Activated CD4-positive, alpha-beta memory T cell treated with anti-CD3 and anti-CD28 coated beads, Interleukin-2, amount 10 ng/mL, durations not matched to agents 7 days and 5 days (primary cell): ENCODE measurements at regions not wholly inside any gene's neighbourhood (a gene's known extent, or its start where the extent isn't known, plus 50 kb on each side); places are given as distances from the start of the nearest gene placed in this dataset.
A peak's percentile ranks its signal among the peaks of the same experiment; 100 is the strongest.

ENCODE experiments used
- CTCF ChIA-PET: fragments of 350-600 bp; sonication (Branson Sonifier 250); formaldehyde crosslinking; loops from one replicate; lab custom pipeline; 2021; ENCODE audit warnings: antibody characterized with exemption, inconsistent platforms; lab: Charles Lee
- POLR2A ChIA-PET: fragments of 350-600 bp; sonication (Branson Sonifier 250); formaldehyde crosslinking; loops from one replicate; lab custom pipeline; 2021; ENCODE audit warnings: antibody characterized with exemption; lab: Charles Lee
- DNase-seq: peaks from one replicate; pipeline ENCODE4 v3.0.0-alpha.2; 2020
- H3K27ac Mint-ChIP-seq: one replicate; pipeline ENCODE4 v1.8.0; 2021; ENCODE audit warnings: mild to moderate bottlenecking, mixed read lengths
- H3K27me3 Mint-ChIP-seq: one replicate; pipeline ENCODE4 v1.8.0; 2021; ENCODE audit warnings: mixed read lengths
- H3K36me3 Mint-ChIP-seq: one replicate; pipeline ENCODE4 v1.8.0; 2021; ENCODE audit warnings: low read depth, mixed read lengths
- H3K4me1 Mint-ChIP-seq: one replicate; pipeline ENCODE4 v1.8.0; 2021; ENCODE audit warnings: mixed read lengths
- H3K4me3 Mint-ChIP-seq: one replicate; pipeline ENCODE4 v1.8.0; 2021; ENCODE audit warnings: mild to moderate bottlenecking, mixed read lengths
- H3K9me3 Mint-ChIP-seq: one replicate; pipeline ENCODE4 v1.8.0; 2021; ENCODE audit warnings: mixed read lengths

DNA sequence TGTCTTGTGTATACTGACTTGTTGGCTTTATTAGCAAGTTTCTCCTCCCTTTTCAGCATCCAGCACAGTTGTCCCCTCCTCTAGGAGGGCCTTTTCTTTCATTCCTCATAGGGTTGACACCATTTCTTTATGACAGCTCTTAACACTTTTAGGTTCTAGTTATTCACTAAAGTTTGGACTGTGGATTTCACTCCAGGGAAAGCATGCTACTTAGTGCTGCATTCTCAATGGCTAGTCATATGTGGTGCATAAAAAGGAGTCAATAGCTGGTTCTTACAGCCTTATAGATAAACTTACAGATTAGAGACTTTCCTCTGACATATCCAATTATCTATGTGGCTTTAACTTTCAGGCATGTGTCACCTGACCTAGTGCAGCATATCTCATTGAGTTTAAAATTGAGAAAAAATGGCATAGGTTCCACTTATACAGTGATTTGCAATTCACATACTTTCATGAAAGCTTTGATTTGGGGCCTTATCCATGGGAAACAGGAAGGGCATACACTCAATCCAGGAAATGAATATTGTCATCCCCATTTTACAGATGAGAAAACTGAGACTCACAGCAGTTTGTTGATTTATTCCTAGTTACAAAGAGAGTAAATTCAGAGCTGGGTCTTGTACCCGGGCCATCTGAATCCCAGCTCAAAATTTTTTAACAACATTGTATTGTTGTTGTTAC is 289.7 kb downstream of the LPIN1 start:
- CTCF ChIA-PET, result interaction anchor here (0.6 kb wide), 1 partner anchor 406 kb away, joined by 3 read pairs; no protein-coding TSS in a partner anchor
- Mint-ChIP-seq H3K36me3 (no peaks in the 10 kb centered on the region), H3K9me3 (peaks cover 2% of the 10 kb centered on the region), H3K4me3 (no peak overlapping the region), H3K4me1 (no peaks in the 10 kb centered on the region), H3K27ac (no peak overlapping the region), H3K27me3 (no peaks in the 10 kb centered on the region)
- POLR2A ChIA-PET, result no interaction called here
- no peak for DNase-seq

DNA sequence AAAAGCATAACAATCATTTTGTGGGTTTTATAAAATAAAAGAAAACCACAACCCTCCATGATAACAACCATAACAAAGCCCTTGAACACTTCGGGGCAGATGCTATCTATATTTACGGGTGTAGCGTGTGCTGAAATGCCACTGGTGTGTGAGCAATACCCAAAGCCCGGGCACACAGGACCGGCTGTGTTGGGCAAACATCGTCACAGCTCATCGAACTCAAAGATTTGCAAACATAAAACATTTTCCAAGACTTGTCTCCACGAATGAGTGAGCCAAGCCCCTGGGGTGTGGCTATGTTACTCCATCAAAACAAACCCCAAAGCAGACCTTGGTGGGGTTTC is 290.2 kb downstream of the LPIN1 start:
- no peak overlapping the region for H3K27ac Mint-ChIP-seq
- H3K9me3 Mint-ChIP-seq, result peaks cover 4% of the 10 kb centered on the region
- no peak overlapping the region for H3K4me3 Mint-ChIP-seq
- no peak for DNase-seq
- H3K27me3 Mint-ChIP-seq, result no peaks in the 10 kb centered on the region
- no peaks in the 10 kb centered on the region for H3K36me3 Mint-ChIP-seq
- H3K4me1 Mint-ChIP-seq, result no peaks in the 10 kb centered on the region
- ChIA-PET CTCF (interaction anchor here (0.6 kb wide), 1 partner anchor 406 kb away, joined by 3 read pairs; no protein-coding TSS in a partner anchor), POLR2A (no interaction called here)

DNA sequence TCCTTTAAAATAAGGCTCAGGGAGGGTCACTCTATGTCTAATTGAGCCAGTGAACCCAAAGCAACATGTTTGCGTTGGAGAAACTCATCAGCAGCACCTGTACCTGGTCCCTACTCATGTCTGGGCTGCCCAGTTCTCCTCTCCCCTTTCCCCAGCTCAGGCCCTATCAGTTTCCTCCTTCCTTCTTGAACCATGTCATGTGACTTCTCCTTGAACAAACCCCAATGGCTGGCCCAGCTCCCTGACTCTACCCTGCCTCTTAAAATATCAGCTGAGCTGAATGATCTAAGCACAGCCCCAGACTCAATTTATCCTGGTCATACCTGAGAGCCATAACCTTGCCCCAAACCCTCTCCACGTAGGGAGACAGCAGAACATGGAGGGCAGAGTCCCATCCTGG is 290.9 kb downstream of the LPIN1 start:
- Mint-ChIP-seq H3K36me3 (no peaks in the 10 kb centered on the region), H3K27me3 (no peaks in the 10 kb centered on the region), H3K27ac (no peak overlapping the region), H3K4me1 (no peaks in the 10 kb centered on the region), H3K4me3 (no peak overlapping the region), H3K9me3 (peaks cover 4% of the 10 kb centered on the region)
- ChIA-PET CTCF (no interaction called here), POLR2A (no interaction called here)
- no peak for DNase-seq

DNA sequence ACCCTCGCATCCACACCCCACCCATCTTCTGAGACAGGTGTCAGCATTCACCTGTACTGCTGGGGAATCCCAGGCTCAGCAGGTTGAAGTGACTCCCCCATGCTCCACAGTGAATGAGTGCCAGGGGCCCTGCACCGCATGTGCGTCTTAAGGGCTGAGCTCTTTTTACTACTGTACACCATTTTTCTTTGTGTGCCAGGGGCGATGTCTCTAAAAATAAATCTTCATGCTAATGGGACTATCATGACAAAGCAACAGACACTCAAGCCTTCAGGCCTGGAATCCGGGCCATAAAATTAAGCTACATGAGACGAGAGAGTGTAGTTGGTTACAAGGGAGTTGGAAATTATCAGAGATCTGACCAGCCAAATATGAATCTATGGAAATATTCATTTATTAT is 294.8 kb downstream of the LPIN1 start:
- Mint-ChIP-seq H3K4me3 (no peak overlapping the region), H3K27ac (no peak overlapping the region), H3K9me3 (peaks cover 4% of the 10 kb centered on the region), H3K4me1 (peaks cover 22% of the 10 kb centered on the region), H3K36me3 (no peaks in the 10 kb centered on the region), H3K27me3 (peaks cover 4% of the 10 kb centered on the region)
- ChIA-PET CTCF (no interaction called here), POLR2A (no interaction called here)
- no peak for DNase-seq

DNA sequence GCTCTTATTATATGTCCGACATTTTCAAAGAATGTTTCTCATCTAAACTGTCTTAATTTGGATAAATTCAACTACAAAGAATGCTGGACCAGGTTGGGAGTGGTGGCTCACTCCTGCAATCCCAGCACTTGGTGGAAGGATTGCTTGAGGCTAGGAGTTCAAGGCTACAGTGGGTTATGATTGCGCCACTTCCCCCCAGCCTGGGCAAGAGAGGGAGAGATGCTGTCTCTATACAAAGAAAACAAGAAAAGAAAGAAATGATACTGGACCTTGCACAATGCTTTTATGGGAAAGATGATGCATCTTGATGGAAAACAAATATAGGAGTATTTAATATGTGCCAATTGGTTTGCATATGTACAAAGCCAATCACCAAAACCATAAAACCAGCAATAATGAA is 296.7 kb downstream of the LPIN1 start:
- peaks cover 4% of the 10 kb centered on the region for H3K27me3 Mint-ChIP-seq
- H3K9me3 Mint-ChIP-seq, result peaks cover 4% of the 10 kb centered on the region
- peaks cover 22% of the 10 kb centered on the region for H3K4me1 Mint-ChIP-seq
- H3K36me3 Mint-ChIP-seq, result no peaks in the 10 kb centered on the region
- CTCF ChIA-PET, result no interaction called here
- H3K27ac Mint-ChIP-seq, result no peak overlapping the region
- H3K4me3 Mint-ChIP-seq, result no peak overlapping the region
- DNase-seq, result no peak
- POLR2A ChIA-PET, result interaction anchor here (1.5 kb wide), 1 partner anchor 11 kb away, joined by 4 read pairs; no protein-coding TSS in a partner anchor

DNA sequence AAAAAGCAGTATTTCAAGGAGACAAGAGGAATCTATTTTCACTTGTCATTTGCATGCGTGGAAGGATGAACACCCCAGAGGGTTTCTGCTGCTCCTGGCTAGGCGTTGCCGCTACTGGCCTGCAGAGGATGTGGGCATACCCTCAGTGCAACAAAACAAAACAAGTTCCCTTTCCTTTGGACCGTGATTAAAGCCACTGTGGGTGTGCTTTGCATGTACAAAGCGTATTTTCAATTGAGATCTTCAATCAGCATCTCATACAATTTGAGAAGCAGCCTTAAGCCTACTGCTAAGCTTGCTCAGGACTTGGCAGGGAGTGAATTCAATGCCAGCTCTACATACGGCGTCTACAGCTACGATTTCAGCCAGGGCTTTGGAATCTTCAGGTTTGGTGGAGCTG is 298.4 kb downstream of the LPIN1 start:
- Mint-ChIP-seq H3K27ac (peak overlapping the region; percentile 16), H3K4me1 (peaks cover 22% of the 10 kb centered on the region), H3K27me3 (peaks cover 7% of the 10 kb centered on the region), H3K36me3 (no peaks in the 10 kb centered on the region), H3K9me3 (peaks cover 2% of the 10 kb centered on the region), H3K4me3 (no peak overlapping the region)
- DNase-seq, result peak; percentile 51
- ChIA-PET POLR2A (no interaction called here), CTCF (no interaction called here)

DNA sequence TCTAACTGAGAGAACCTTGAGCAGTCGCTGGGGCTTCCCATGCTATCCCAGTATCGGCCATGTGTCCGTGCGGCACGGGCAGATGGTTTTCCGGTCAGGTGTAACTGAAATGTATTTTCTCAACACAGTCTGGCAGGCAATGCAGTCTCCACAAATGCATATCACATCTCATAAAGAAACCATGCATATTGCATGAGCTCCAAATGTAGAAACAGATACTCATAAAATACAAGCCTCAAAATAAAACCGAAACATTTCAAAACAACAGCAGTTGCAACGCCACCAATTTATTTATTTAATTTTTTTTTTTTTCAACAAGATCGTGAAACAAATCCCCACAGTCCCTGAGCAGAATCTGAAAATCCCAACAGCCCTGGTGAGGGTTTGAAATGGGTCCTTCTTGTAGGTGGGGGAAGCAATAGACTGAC is 299.4 kb downstream of the LPIN1 start:
- no peak for DNase-seq
- Mint-ChIP-seq H3K4me1 (peaks cover 22% of the 10 kb centered on the region), H3K9me3 (peaks cover 2% of the 10 kb centered on the region), H3K4me3 (no peak overlapping the region), H3K27me3 (peaks cover 10% of the 10 kb centered on the region), H3K36me3 (no peaks in the 10 kb centered on the region), H3K27ac (no peak overlapping the region)
- ChIA-PET CTCF (no interaction called here), POLR2A (no interaction called here)

DNA sequence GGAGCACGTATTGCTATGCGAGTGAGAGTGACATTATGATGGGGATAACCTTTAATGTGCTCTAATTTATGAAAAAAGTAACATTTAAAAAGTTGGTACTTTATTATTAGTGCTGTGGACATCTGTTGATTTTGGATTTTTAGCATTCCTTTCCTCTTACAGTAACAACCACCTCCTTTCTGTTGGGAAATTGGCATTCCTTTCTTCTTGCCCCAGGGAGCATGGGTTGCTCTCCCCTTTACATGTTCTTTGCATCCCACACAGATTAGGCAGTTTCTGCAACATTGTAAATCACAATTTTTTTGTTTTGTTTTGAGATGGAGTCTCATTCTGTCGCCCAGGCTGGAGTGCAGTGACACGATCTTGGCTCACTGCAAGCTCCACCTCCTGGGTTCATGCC is 300.2 kb downstream of the LPIN1 start:
- H3K4me1 Mint-ChIP-seq, result peaks cover 22% of the 10 kb centered on the region
- H3K4me3 Mint-ChIP-seq, result no peak overlapping the region
- DNase-seq, result no peak
- H3K36me3 Mint-ChIP-seq, result no peaks in the 10 kb centered on the region
- H3K27ac Mint-ChIP-seq, result no peak overlapping the region
- H3K9me3 Mint-ChIP-seq, result no peaks in the 10 kb centered on the region
- peaks cover 11% of the 10 kb centered on the region for H3K27me3 Mint-ChIP-seq
- CTCF ChIA-PET, result no interaction called here
- POLR2A ChIA-PET, result no interaction called here

DNA sequence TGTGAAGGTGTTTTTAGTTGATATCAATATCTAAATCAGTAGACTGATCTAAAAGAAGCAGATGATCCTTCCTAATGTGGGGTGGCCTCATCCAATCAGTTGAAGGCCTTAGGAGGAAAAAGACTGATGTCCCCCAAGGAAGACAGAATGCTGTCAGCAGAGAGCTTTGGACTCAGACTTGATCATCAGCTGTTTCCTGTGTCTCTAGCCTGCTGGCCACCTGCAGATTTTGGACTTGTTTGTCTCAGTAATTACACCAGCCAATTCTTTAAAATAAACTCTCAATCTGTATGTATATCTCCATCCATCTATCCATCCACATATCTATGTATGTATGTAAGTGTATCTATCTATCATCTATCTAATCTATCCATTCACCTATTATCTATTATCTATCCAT is 301.3 kb downstream of the LPIN1 start:
- no peaks in the 10 kb centered on the region for H3K36me3 Mint-ChIP-seq
- POLR2A ChIA-PET, result interaction anchor here (1.0 kb wide), 1 partner anchor 82 kb away, joined by 3 read pairs; no protein-coding TSS in a partner anchor

DNA sequence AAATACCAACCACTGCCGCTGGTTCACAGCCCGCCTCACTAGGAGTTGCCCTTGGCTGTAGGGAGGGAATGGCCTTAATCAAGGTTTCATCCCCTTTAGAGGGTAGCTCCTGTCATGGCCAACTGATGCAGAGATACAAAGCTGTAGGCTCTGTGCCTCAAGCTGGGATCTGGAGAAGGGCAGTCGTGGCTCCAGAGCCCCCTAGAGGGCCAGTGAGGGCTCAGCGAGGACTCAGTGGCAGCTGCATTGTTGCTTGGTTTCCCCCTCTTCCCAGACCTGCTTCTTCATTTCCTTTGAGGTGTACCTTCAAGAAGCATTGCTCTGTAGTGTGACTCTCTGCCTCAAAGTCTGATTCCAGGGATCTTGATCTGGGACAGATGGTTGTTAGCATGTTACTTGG is 302.1 kb downstream of the LPIN1 start:
- peaks cover 14% of the 10 kb centered on the region for H3K27me3 Mint-ChIP-seq
- ChIA-PET POLR2A (interaction anchor here (1.0 kb wide), 1 partner anchor 83 kb away, joined by 3 read pairs; no protein-coding TSS in a partner anchor), CTCF (no interaction called here)
- H3K9me3 Mint-ChIP-seq, result no peaks in the 10 kb centered on the region
- no peak overlapping the region for H3K4me3 Mint-ChIP-seq
- H3K4me1 Mint-ChIP-seq, result peaks cover 20% of the 10 kb centered on the region
- H3K36me3 Mint-ChIP-seq, result no peaks in the 10 kb centered on the region
- DNase-seq, result no peak
- no peak overlapping the region for H3K27ac Mint-ChIP-seq

More for the DNA sequence above, 301.3 kb downstream of the LPIN1 start:
- H3K27me3 Mint-ChIP-seq, result peaks cover 15% of the 10 kb centered on the region
- DNase-seq, result no peak
- no peaks in the 10 kb centered on the region for H3K9me3 Mint-ChIP-seq
- H3K27ac Mint-ChIP-seq, result no peak overlapping the region
- peaks cover 22% of the 10 kb centered on the region for H3K4me1 Mint-ChIP-seq
- no peak overlapping the region for H3K4me3 Mint-ChIP-seq
- CTCF ChIA-PET, result no interaction called here

DNA sequence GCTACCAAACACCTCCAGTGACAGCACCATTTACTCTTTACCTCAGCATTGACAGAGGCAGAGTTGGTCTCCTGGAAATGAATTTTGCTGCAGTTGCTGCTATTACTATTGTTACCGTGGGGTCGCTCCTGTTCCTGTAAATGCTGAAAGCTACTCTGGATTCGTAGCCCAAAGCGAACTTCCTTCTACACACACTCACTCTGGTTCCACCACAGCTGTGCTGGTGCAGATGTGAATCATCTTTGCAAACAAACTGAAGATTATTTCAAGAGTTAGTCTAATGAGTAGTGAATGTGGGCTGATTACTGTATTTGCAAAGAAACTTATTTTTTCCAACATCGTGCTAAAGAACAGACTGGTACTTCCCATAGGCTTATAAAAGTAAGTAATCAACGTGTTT is 304.0 kb downstream of the LPIN1 start:
- Mint-ChIP-seq H3K27me3 (peaks cover 13% of the 10 kb centered on the region), H3K4me3 (no peak overlapping the region), H3K9me3 (no peaks in the 10 kb centered on the region), H3K36me3 (no peaks in the 10 kb centered on the region), H3K27ac (no peak overlapping the region), H3K4me1 (peaks cover 3% of the 10 kb centered on the region)
- CTCF ChIA-PET, result no interaction called here
- POLR2A ChIA-PET, result no interaction called here
- no peak for DNase-seq

DNA sequence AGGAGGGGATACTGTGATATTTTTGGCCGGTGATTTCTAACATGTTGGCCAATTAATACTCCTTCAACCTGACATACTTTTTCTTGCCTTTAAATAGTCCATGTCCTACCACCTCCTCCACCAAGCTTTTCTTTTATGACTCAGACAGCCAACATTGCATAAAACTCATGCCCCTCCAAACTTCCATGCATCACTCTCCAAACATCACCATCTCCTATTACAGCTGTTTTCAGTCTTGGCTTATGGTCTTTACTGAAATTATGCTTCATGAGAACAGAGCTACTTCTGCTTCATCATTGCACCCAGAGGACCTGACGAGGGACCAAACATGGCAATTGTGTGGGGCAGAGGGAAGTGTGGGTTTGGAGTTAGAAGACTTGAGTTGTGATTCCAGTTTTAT is 305.4 kb downstream of the LPIN1 start:
- Mint-ChIP-seq H3K36me3 (no peaks in the 10 kb centered on the region), H3K4me3 (no peak overlapping the region), H3K9me3 (no peaks in the 10 kb centered on the region), H3K27ac (no peak overlapping the region), H3K4me1 (no peaks in the 10 kb centered on the region), H3K27me3 (peaks cover 13% of the 10 kb centered on the region)
- ChIA-PET CTCF (no interaction called here), POLR2A (no interaction called here)
- DNase-seq, result no peak

DNA sequence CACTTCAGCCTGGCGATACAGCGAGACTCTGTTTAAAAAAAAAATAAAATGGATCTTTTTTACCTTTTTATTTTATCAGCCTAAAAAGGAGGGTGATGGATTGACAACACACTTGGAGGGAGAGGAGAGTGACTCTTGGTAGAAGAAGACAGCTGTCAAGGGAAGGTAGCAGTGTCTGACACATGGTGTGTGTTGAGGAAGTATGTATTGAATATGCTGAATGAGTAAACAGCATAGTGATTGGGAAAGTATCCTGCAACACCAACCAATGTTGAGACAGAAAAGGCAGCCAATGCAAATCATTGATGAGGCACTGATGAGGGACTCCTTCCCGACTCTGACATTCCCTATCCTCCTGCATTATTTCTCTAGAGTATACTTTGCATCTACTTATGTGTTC is 306.4 kb downstream of the LPIN1 start:
- no peak overlapping the region for H3K27ac Mint-ChIP-seq
- ChIA-PET POLR2A (no interaction called here), CTCF (no interaction called here)
- peaks cover 2% of the 10 kb centered on the region for H3K4me1 Mint-ChIP-seq
- H3K27me3 Mint-ChIP-seq, result peaks cover 13% of the 10 kb centered on the region
- no peaks in the 10 kb centered on the region for H3K36me3 Mint-ChIP-seq
- no peaks in the 10 kb centered on the region for H3K9me3 Mint-ChIP-seq
- H3K4me3 Mint-ChIP-seq, result no peak overlapping the region
- DNase-seq, result no peak
